ENCODE measurements at regions not wholly inside any gene's neighbourhood (a gene's known extent, or its start where the extent isn't known, plus 50 kb on each side); places are given as distances from the start of the nearest gene placed in this dataset.

GRCh38 chr7:68245688-68246087, 1249.1 kb downstream of the TYW1 start:
- Histone ChIP-seq H3K9me2 (replicated peaks; ENCODE audit: low read depth, low read length) (no peaks in the 10 kb centered on the region), H3K4me3 (ENCODE audit: low read length, poor library complexity, severe bottlenecking) (no peak overlapping the region)

GRCh38 chr7:68246189-68246633, 1249.6 kb downstream of the TYW1 start:
- Histone ChIP-seq H3K4me3 (ENCODE audit: low read length, poor library complexity, severe bottlenecking) (no peak overlapping the region), H2AFZ (ENCODE audit: low read length) (no peak overlapping the region), H3F3A (ENCODE audit: low read depth) (no peaks in the 10 kb centered on the region), H3K9me2 (replicated peaks; ENCODE audit: low read depth, low read length) (no peaks in the 10 kb centered on the region), H3K4me1 (ENCODE audit: insufficient read depth, low read length, poor library complexity, severe bottlenecking) (no peaks in the 10 kb centered on the region), H4K20me1 (ENCODE audit: insufficient read depth, low read length, poor library complexity, severe bottlenecking) (no peaks in the 10 kb centered on the region), H3K9me3 (ENCODE audit: insufficient read depth, low read depth, low read length) (peaks cover 11% of the 10 kb centered on the region; the same call in 1 of the 2 replicates), H3K9ac (ENCODE audit: low read depth, low read length, poor library complexity, severe bottlenecking) (no peak overlapping the region), H3K79me2 (ENCODE audit: insufficient read depth, low read length) (no peaks in the 10 kb centered on the region), H3K4me2 (ENCODE audit: low read depth, low read length, poor library complexity, severe bottlenecking) (no peak overlapping the region), H3K36me3 (ENCODE audit: insufficient read depth, low read length) (no peaks in the 10 kb centered on the region), H3K27me3 (ENCODE audit: insufficient read depth, low read length, poor library complexity, severe bottlenecking) (no peaks in the 10 kb centered on the region)
- no peak for TF ChIP-seq CTCF (conservative IDR thresholded peaks at IDR 0.05; ENCODE audit: low read length)
- no peak for TF ChIP-seq EZH2phosphoT487 (IDR thresholded peaks at IDR 0.05; ENCODE audit: borderline replicate concordance)

More at GRCh38 chr7:68245688-68246087, 1249.1 kb downstream of the TYW1 start:
- H3F3A ChIP-seq (ENCODE audit: low read depth) = no peaks in the 10 kb centered on the region
- no peak overlapping the region for H2AFZ ChIP-seq (ENCODE audit: low read length)
- no peak for TF ChIP-seq CTCF (conservative IDR thresholded peaks at IDR 0.05; ENCODE audit: low read length)
- TF ChIP-seq EZH2phosphoT487 (IDR thresholded peaks at IDR 0.05; ENCODE audit: borderline replicate concordance) = no peak
- H3K27me3 ChIP-seq (ENCODE audit: insufficient read depth, low read length, poor library complexity, severe bottlenecking) = no peaks in the 10 kb centered on the region
- no peaks in the 10 kb centered on the region for H4K20me1 ChIP-seq (ENCODE audit: insufficient read depth, low read length, poor library complexity, severe bottlenecking)
- H3K4me2 ChIP-seq (ENCODE audit: low read depth, low read length, poor library complexity, severe bottlenecking) = no peak overlapping the region
- H3K9ac ChIP-seq (ENCODE audit: low read depth, low read length, poor library complexity, severe bottlenecking) = no peak overlapping the region
- H3K9me3 ChIP-seq (ENCODE audit: insufficient read depth, low read depth, low read length) = peaks cover 11% of the 10 kb centered on the region; the same call in 1 of the 2 replicates
- H3K4me1 ChIP-seq (ENCODE audit: insufficient read depth, low read length, poor library complexity, severe bottlenecking) = no peaks in the 10 kb centered on the region
- no peaks in the 10 kb centered on the region for H3K36me3 ChIP-seq (ENCODE audit: insufficient read depth, low read length)
- no peaks in the 10 kb centered on the region for H3K79me2 ChIP-seq (ENCODE audit: insufficient read depth, low read length)

GRCh38 chr7:68247126-68247525, 1250.5 kb downstream of the TYW1 start:
- Histone ChIP-seq H3K79me2 (ENCODE audit: insufficient read depth, low read length) (no peaks in the 10 kb centered on the region), H4K20me1 (ENCODE audit: insufficient read depth, low read length, poor library complexity, severe bottlenecking) (no peaks in the 10 kb centered on the region), H3K9me3 (ENCODE audit: insufficient read depth, low read depth, low read length) (peaks cover 14% of the 10 kb centered on the region), H3F3A (ENCODE audit: low read depth) (no peaks in the 10 kb centered on the region), H3K4me1 (ENCODE audit: insufficient read depth, low read length, poor library complexity, severe bottlenecking) (no peaks in the 10 kb centered on the region), H2AFZ (ENCODE audit: low read length) (no peak overlapping the region), H3K4me2 (ENCODE audit: low read depth, low read length, poor library complexity, severe bottlenecking) (no peak overlapping the region), H3K9ac (ENCODE audit: low read depth, low read length, poor library complexity, severe bottlenecking) (no peak overlapping the region), H3K27me3 (ENCODE audit: insufficient read depth, low read length, poor library complexity, severe bottlenecking) (no peaks in the 10 kb centered on the region), H3K9me2 (replicated peaks; ENCODE audit: low read depth, low read length) (no peaks in the 10 kb centered on the region), H3K4me3 (ENCODE audit: low read length, poor library complexity, severe bottlenecking) (no peak overlapping the region), H3K36me3 (ENCODE audit: insufficient read depth, low read length) (no peaks in the 10 kb centered on the region)
- TF ChIP-seq CTCF (conservative IDR thresholded peaks at IDR 0.05; ENCODE audit: low read length) (no peak), EZH2phosphoT487 (IDR thresholded peaks at IDR 0.05; ENCODE audit: borderline replicate concordance) (no peak)
